Caco-2 (cell line): ENCODE measurements at regions not wholly inside any gene's neighbourhood (a gene's known extent, or its start where the extent isn't known, plus 50 kb on each side); places are given as distances from the start of the nearest gene placed in this dataset.

Source experiments
- BruUV-seq: library from RNA; stranded (reverse); fragments of 400-500 nt; replicated peaks from 2 replicates; lab custom pipeline; 2021; lab: Mats Ljungman, UMichigan
- CTCF ChIA-PET: fragments of 300-600 bp; sonication (Branson Sonifier 250); formaldehyde crosslinking; loops from one replicate; lab custom pipeline; 2022; ENCODE audit warnings: antibody characterized with exemption; lab: Charles Lee
- POLR2A ChIA-PET: fragments of 300-600 bp; sonication (Branson Sonifier 250); formaldehyde crosslinking; loops from one replicate; lab custom pipeline; 2022; ENCODE audit warnings: antibody characterized with exemption; lab: Charles Lee
- DNase-seq, 2 experiments: peaks; one replicate each; pipeline versions ENCODE4 v3.0.0 to v3.0.0-alpha.2; 2020 to 2022
- H3K27me3 ChIP-seq: replicated peaks from 2 replicates; pipeline ENCODE4 v1.6.0; 2011; ENCODE audit warnings: low read length; ENCODE audit not compliant: control insufficient read depth, insufficient read depth
- H3K36me3 ChIP-seq: 2 replicates; pipeline ENCODE4 v1.5.1; 2011; ENCODE audit warnings: low read length; ENCODE audit not compliant: control insufficient read depth, insufficient read depth
- H3K4me1 ChIP-seq: fragments of 250-450 bp; sonication (Bioruptor Pico); 2 replicates; pipeline ENCODE4 v1.5.1; 2020; ENCODE audit warnings: mild to moderate bottlenecking
- H3K4me3 ChIP-seq: 2 replicates; pipeline ENCODE4 v1.5.1; 2011; ENCODE audit warnings: low read depth, mild to moderate bottlenecking, control low read depth, low read length
- H3K9me3 ChIP-seq: fragments of 250-450 bp; sonication (Bioruptor Pico); 2 replicates; pipeline ENCODE4 v1.5.1; 2020; ENCODE audit warnings: mild to moderate bottlenecking, moderate library complexity
- H3K27ac Mint-ChIP-seq: one replicate; pipeline ENCODE4 v1.8.0; 2022; ENCODE audit warnings: mixed read lengths; ENCODE audit not compliant: unreplicated experiment
- H3K27me3 Mint-ChIP-seq: one replicate; pipeline ENCODE4 v1.8.0; 2022; ENCODE audit warnings: mixed read lengths; ENCODE audit not compliant: insufficient read depth, unreplicated experiment
- H3K36me3 Mint-ChIP-seq: one replicate; pipeline ENCODE4 v1.8.0; 2022; ENCODE audit warnings: mild to moderate bottlenecking, mixed read lengths; ENCODE audit not compliant: insufficient read depth, unreplicated experiment
- H3K4me1 Mint-ChIP-seq: one replicate; pipeline ENCODE4 v1.8.0; 2022; ENCODE audit warnings: low read depth, mixed read lengths; ENCODE audit not compliant: unreplicated experiment
- H3K4me3 Mint-ChIP-seq: one replicate; pipeline ENCODE4 v1.8.0; 2022; ENCODE audit warnings: mild to moderate bottlenecking, moderate library complexity, mixed read lengths; ENCODE audit not compliant: unreplicated experiment
- H3K9me3 Mint-ChIP-seq: one replicate; pipeline ENCODE4 v1.8.0; 2022; ENCODE audit warnings: mixed read lengths; ENCODE audit not compliant: unreplicated experiment
- intact Hi-C: fragments of 100-400 bp; cut with micrococcal nuclease; formaldehyde crosslinking; loops from one replicate; pipeline ENCODE4 v1.10.0; 2022; ENCODE audit not compliant: unreplicated experiment
- TF ChIP-seq, protein P1 (sequence below), 2 experiments: fragments of 200-600 bp in 1 of 2; IDR thresholded peaks; 1 replicate in 1 of 2; 2 replicates in 1 of 2; pipeline versions ENCODE4 v1.5.1 to v1.8.0; 2011 to 2022; ENCODE audit warnings: antibody characterized with exemption in 1 of 2, control low read depth in 1 of 2, inconsistent platforms in 1 of 2, low read depth in 1 of 2, low read length in 1 of 2, mild to moderate bottlenecking in 1 of 2, moderate library complexity in 1 of 2; ENCODE audit not compliant: insufficient read depth in 1 of 2, severe bottlenecking in 1 of 2, unreplicated experiment in 1 of 2

DNA sequence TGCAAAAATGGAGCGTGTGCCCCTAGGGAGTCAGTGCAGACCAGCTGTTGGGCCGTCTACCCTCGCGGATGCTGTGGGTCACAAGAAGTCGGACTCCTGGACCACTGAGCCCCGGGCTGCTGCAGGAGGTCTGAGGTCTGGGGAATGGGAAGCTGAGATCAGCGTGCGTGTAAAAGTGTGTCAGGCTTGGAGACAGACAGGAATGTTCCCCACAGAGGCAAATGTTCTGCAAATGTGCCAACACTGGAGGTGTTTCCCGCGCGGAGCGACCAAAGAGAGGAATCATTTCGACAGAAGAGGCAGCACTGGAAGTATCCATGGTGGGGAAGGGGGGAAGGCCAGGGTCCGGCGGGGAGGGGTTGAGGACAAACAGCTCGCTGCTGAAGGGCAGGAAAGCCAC, 643.8 kb upstream of the MGMT start:
- no TSS peak for BruUV-seq
- H3K36me3 ChIP-seq = no peaks in the 10 kb centered on the region
- no peak overlapping the region for H3K27ac Mint-ChIP-seq
- CTCF ChIA-PET = no interaction called here
- H3K9me3 Mint-ChIP-seq = no peaks in the 10 kb centered on the region
- no peaks in the 10 kb centered on the region for H3K36me3 Mint-ChIP-seq
- peaks cover 35% of the 10 kb centered on the region for H3K27me3 Mint-ChIP-seq
- TF ChIP-seq, protein P1, sequence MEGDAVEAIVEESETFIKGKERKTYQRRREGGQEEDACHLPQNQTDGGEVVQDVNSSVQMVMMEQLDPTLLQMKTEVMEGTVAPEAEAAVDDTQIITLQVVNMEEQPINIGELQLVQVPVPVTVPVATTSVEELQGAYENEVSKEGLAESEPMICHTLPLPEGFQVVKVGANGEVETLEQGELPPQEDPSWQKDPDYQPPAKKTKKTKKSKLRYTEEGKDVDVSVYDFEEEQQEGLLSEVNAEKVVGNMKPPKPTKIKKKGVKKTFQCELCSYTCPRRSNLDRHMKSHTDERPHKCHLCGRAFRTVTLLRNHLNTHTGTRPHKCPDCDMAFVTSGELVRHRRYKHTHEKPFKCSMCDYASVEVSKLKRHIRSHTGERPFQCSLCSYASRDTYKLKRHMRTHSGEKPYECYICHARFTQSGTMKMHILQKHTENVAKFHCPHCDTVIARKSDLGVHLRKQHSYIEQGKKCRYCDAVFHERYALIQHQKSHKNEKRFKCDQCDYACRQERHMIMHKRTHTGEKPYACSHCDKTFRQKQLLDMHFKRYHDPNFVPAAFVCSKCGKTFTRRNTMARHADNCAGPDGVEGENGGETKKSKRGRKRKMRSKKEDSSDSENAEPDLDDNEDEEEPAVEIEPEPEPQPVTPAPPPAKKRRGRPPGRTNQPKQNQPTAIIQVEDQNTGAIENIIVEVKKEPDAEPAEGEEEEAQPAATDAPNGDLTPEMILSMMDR (IDR thresholded peaks at IDR 0.05; ENCODE audit: insufficient read depth in 1 of 2, low read depth in 1 of 2, low read length in 1 of 2, severe bottlenecking in 1 of 2, unreplicated experiment in 1 of 2) = no peak
- no peaks in the 10 kb centered on the region for H3K4me1 ChIP-seq
- no peak for DNase-seq
- no peak overlapping the region for H3K4me3 ChIP-seq
- H3K27me3 ChIP-seq = no peaks in the 10 kb centered on the region
- POLR2A ChIA-PET = no interaction called here
- no peak overlapping the region for H3K4me3 Mint-ChIP-seq
- H3K9me3 ChIP-seq = no peaks in the 10 kb centered on the region
- intact Hi-C loops = no loop called here
- H3K4me1 Mint-ChIP-seq = no peaks in the 10 kb centered on the region

DNA sequence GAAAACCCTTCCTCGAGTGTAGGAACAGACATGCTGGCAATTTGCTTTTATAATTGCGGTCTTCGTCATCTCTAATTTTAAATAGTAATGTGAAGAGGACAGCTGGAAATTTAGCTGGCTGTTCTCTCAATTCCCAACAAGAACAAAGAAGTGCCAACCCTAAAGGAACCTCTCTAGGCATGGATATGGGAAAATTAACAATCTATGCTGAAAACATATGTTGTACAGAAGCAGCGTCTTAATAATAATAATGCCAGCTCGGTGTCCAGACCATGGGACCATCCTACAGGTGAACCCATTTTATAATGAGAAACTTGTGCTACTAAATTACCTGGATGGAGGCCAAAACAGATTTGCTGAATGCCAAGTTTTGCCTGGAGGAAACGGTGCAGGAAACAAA, 641.4 kb upstream of the MGMT start:
- no peaks in the 10 kb centered on the region for H3K36me3 ChIP-seq
- intact Hi-C loops = no loop called here

DNA sequence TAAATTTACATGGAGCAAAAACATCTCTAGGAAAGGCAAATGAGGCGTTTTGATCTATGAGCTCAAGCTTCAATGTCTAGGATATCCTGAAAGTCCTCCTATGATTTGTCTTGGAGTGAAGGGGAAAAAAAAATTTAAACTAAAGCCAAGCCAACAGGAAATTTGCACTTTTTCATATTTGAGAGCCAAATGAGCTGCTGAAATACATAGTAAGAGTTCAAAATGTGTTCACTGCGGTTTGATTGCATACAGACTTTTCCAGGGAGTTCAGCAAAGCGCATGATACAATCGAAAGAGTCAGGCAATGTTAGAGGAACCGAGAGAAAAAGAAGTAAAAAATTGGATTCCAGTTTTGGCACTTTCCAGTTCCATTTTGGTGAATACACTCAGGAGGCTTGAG, 633.4 kb upstream of the MGMT start:
- BruUV-seq = no TSS peak
- intact Hi-C loops = no loop called here
- no peaks in the 10 kb centered on the region for H3K4me1 ChIP-seq
- TF ChIP-seq, protein P1 (IDR thresholded peaks at IDR 0.05; ENCODE audit: insufficient read depth in 1 of 2, low read depth in 1 of 2, low read length in 1 of 2, severe bottlenecking in 1 of 2, unreplicated experiment in 1 of 2) = no peak
- H3K9me3 ChIP-seq = no peaks in the 10 kb centered on the region
- H3K27me3 ChIP-seq = no peaks in the 10 kb centered on the region; the same call in 1 of the 2 replicates
- H3K9me3 Mint-ChIP-seq = no peaks in the 10 kb centered on the region
- no peak overlapping the region for H3K4me3 ChIP-seq
- H3K27me3 Mint-ChIP-seq = peaks cover 22% of the 10 kb centered on the region
- CTCF ChIA-PET = no interaction called here
- no peaks in the 10 kb centered on the region for H3K4me1 Mint-ChIP-seq
- POLR2A ChIA-PET = no interaction called here
- H3K36me3 Mint-ChIP-seq = no peaks in the 10 kb centered on the region
- H3K4me3 Mint-ChIP-seq = no peak overlapping the region
- no peak for DNase-seq
- no peaks in the 10 kb centered on the region for H3K36me3 ChIP-seq
- H3K27ac Mint-ChIP-seq = no peak overlapping the region

More for the DNA sequence above, 641.4 kb upstream of the MGMT start:
- Histone ChIP-seq H3K9me3 (no peaks in the 10 kb centered on the region), H3K27me3 (no peaks in the 10 kb centered on the region), H3K4me1 (no peaks in the 10 kb centered on the region), H3K4me3 (no peak overlapping the region)
- H3K27me3 Mint-ChIP-seq = peaks cover 40% of the 10 kb centered on the region
- BruUV-seq = no TSS peak
- H3K9me3 Mint-ChIP-seq = no peaks in the 10 kb centered on the region
- DNase-seq = no peak
- H3K36me3 Mint-ChIP-seq = no peaks in the 10 kb centered on the region
- POLR2A ChIA-PET = interaction anchor here (0.5 kb wide), 1 partner anchor 157 kb away, joined by 3 read pairs; no protein-coding TSS in a partner anchor
- TF ChIP-seq, protein P1 (IDR thresholded peaks at IDR 0.05; ENCODE audit: insufficient read depth in 1 of 2, low read depth in 1 of 2, low read length in 1 of 2, severe bottlenecking in 1 of 2, unreplicated experiment in 1 of 2) = no peak
- H3K27ac Mint-ChIP-seq = no peak overlapping the region
- CTCF ChIA-PET = no interaction called here
- no peaks in the 10 kb centered on the region for H3K4me1 Mint-ChIP-seq
- H3K4me3 Mint-ChIP-seq = no peak overlapping the region
